Endothelial cell of umbilical vein (primary cell): ENCODE measurements at regions not wholly inside any gene's neighbourhood (a gene's known extent, or its start where the extent isn't known, plus 50 kb on each side); places are given as distances from the start of the nearest gene placed in this dataset.

Source experiments
- BruUV-seq: library from RNA; stranded (reverse); fragments of 400-500 nt; replicated peaks from 2 replicates; lab custom pipeline; 2021; lab: Mats Ljungman, UMichigan
- CTCF ChIA-PET: fragments of 300-600, 350-600 bp; sonication (Branson Sonifier 250); formaldehyde crosslinking; loops from one replicate; lab custom pipeline; 2021; ENCODE audit warnings: antibody characterized with exemption, inconsistent platforms; lab: Charles Lee
- POLR2A ChIA-PET: fragments of 300-600, 350-600 bp; sonication (Branson Sonifier 250); formaldehyde crosslinking; loops from one replicate; lab custom pipeline; 2021; ENCODE audit warnings: antibody characterized with exemption, inconsistent platforms; lab: Charles Lee
- DNase-seq: peaks from one replicate; pipeline ENCODE4 v3.0.0-alpha.2; 2011; ENCODE audit warnings: low read depth, low spot score
- FAIRE-seq: peaks from 2 replicates; lab custom pipeline; 2011; peaks lifted over from hg19 to GRCh38; lab: Jason Lieb, UNC
- H2AFZ ChIP-seq: 2 replicates; pipeline ENCODE4 v1.6.0; 2012; ENCODE audit warnings: low read depth, low read length, control low read depth, inconsistent platforms
- H3K27ac ChIP-seq: 2 replicates; pipeline ENCODE4 v1.5.1; 2011; ENCODE audit warnings: low read depth, mild to moderate bottlenecking, control low read depth, low read length, moderate library complexity; ENCODE audit not compliant: insufficient read depth
- H3K27me3 ChIP-seq, 2 experiments: 2 replicates each; pipeline versions ENCODE4 v1.6.0 to v1.6.1; 2011; ENCODE audit warnings: low read length in 2 of 2, mixed read lengths in 1 of 2; ENCODE audit not compliant: control insufficient read depth in 2 of 2, insufficient read depth in 2 of 2
- H3K36me3 ChIP-seq, 2 experiments: 2 replicates in 1 of 2; 3 replicates in 1 of 2; pipeline ENCODE4 v1.5.1; 2011; ENCODE audit warnings: low read length in 2 of 2, mild to moderate bottlenecking in 1 of 2, moderate library complexity in 1 of 2; ENCODE audit not compliant: control insufficient read depth in 2 of 2, insufficient read depth in 2 of 2; ENCODE audit errors: extremely low read depth in 1 of 2
- H3K4me1 ChIP-seq: 3 replicates; pipeline ENCODE4 v1.5.1; 2011; ENCODE audit warnings: mild to moderate bottlenecking, low read length; ENCODE audit not compliant: control insufficient read depth, insufficient read depth; ENCODE audit errors: extremely low read depth
- H3K4me2 ChIP-seq: 2 replicates; pipeline ENCODE4 v1.6.1; 2011; ENCODE audit warnings: low read length, control low read depth, mixed read lengths; ENCODE audit not compliant: insufficient read depth
- H3K4me3 ChIP-seq, 3 experiments: fragments of 200-600 bp in 1 of 3; sonication (generic), shearing (Covaris generic) in 1 of 3; replicated peaks in 1 of 3; 2 replicates each; pipeline ENCODE4 v1.5.1; 2011 to 2016; ENCODE audit warnings: control low read depth in 3 of 3, low read length in 3 of 3, mild to moderate bottlenecking in 2 of 3, inconsistent platforms in 1 of 3, low read depth in 1 of 3, moderate library complexity in 1 of 3; ENCODE audit not compliant: insufficient read depth in 1 of 3
- H3K79me2 ChIP-seq: 2 replicates; pipeline ENCODE4 v1.6.0; 2012; ENCODE audit warnings: low read length, inconsistent platforms; ENCODE audit not compliant: control insufficient read depth, insufficient read depth
- H3K9ac ChIP-seq: replicated peaks from 2 replicates; pipeline ENCODE3; 2011; ENCODE audit warnings: low read length, control low read depth; ENCODE audit not compliant: insufficient read depth; ENCODE audit errors: extremely low read depth
- H3K9me1 ChIP-seq: replicated peaks from 3 replicates; pipeline ENCODE4 v1.6.0; 2011; ENCODE audit warnings: mild to moderate bottlenecking, low read length; ENCODE audit not compliant: control insufficient read depth, insufficient read depth; ENCODE audit errors: extremely low read depth
- H3K9me3 ChIP-seq: replicated peaks from 2 replicates; pipeline ENCODE4 v1.5.1; 2012; ENCODE audit warnings: low read length, inconsistent platforms; ENCODE audit not compliant: control insufficient read depth, insufficient read depth
- H4K20me1 ChIP-seq: replicated peaks from 2 replicates; pipeline ENCODE3; 2011; ENCODE audit warnings: mild to moderate bottlenecking, low read length; ENCODE audit not compliant: control insufficient read depth, insufficient read depth; ENCODE audit errors: extremely low read depth
- CTCF ChIP-seq, 2 donors: IDR thresholded peaks; 1 replicate in 1 of 2; 2 replicates in 1 of 2; pipeline ENCODE4 v1.5.1; 2011; ENCODE audit warnings: low read length in 2 of 2, mild to moderate bottlenecking in 2 of 2, moderate library complexity in 2 of 2, control low read depth in 1 of 2, inconsistent platforms in 1 of 2, low read depth in 1 of 2; ENCODE audit not compliant: insufficient read depth in 1 of 2; ENCODE audit errors: extremely low read depth in 1 of 2
- EZH2 ChIP-seq: IDR thresholded peaks from 2 replicates; pipeline ENCODE4 v1.6.1; 2012; ENCODE audit warnings: borderline replicate concordance, low read depth, mild to moderate bottlenecking, moderate library complexity, low read length, inconsistent platforms; ENCODE audit not compliant: severe bottlenecking
- FOS ChIP-seq: IDR thresholded peaks from 2 replicates; pipeline ENCODE4 v1.6.1; 2011; ENCODE audit warnings: mild to moderate bottlenecking, low read length, moderate library complexity, borderline replicate concordance; ENCODE audit not compliant: insufficient read depth
- GATA2 ChIP-seq: IDR thresholded peaks from 2 replicates; pipeline ENCODE4 v1.7.0; 2011; ENCODE audit warnings: low read depth, mild to moderate bottlenecking, moderate library complexity, mixed read lengths, low read length; ENCODE audit not compliant: insufficient read length, insufficient read depth
- JUN ChIP-seq: IDR thresholded peaks from 2 replicates; pipeline ENCODE4 v1.6.1; 2011; ENCODE audit warnings: borderline replicate concordance, low read depth; ENCODE audit not compliant: insufficient read length, insufficient read depth
- MAX ChIP-seq: IDR thresholded peaks from 2 replicates; pipeline ENCODE4 v1.6.1; 2011; ENCODE audit not compliant: insufficient read depth, insufficient read length
- MYC ChIP-seq: IDR thresholded peaks from one replicate; pipeline ENCODE4 v1.6.1; 2011; ENCODE audit warnings: mild to moderate bottlenecking, low read depth, low read length
- POLR2A ChIP-seq: IDR thresholded peaks from 2 replicates; pipeline ENCODE4 v1.6.1; 2012; ENCODE audit warnings: low read depth, mild to moderate bottlenecking, control low read depth, low read length
- POLR2AphosphoS5 ChIP-seq: IDR thresholded peaks from 2 replicates; pipeline ENCODE4 v1.6.1; 2012; ENCODE audit warnings: low read depth, mild to moderate bottlenecking, control low read depth, low read length, moderate library complexity; ENCODE audit not compliant: insufficient read depth
- dilution Hi-C: fragments of 300-500 bp; cut with MboI; formaldehyde crosslinking; loops from one replicate; pipeline ENCODE4 v1.15.0; 2019; ENCODE audit warnings: low sequenced_read_pairs; ENCODE audit not compliant: extremely low pct_ligation_motif_present
- intact Hi-C: fragments of 100-400 bp; cut with micrococcal nuclease; formaldehyde crosslinking; loops from one replicate; pipeline ENCODE4 v1.10.0; 2022

GRCh38 chr7:9621927-9622326, 1188.5 kb downstream of the NXPH1 start:
- H3K27me3 ChIP-seq, result no peaks in the 10 kb centered on the region
- H4K20me1 ChIP-seq, result no peaks in the 10 kb centered on the region
- no peak overlapping the region for H3K27ac ChIP-seq
- H3K4me1 ChIP-seq, result no peaks in the 10 kb centered on the region
- H3K9me3 ChIP-seq, result peaks cover 2% of the 10 kb centered on the region
- CTCF ChIA-PET, result no interaction called here
- intact Hi-C loops (no loop called here), dilution Hi-C loops (no loop called here)
- no peaks in the 10 kb centered on the region for H3K79me2 ChIP-seq
- no peak for TF ChIP-seq GATA2
- TF ChIP-seq CTCF (IDR thresholded peaks at IDR 0.05; ENCODE audit: extremely low read depth in 1 of 2, insufficient read depth in 1 of 2, low read depth in 1 of 2, low read length in 2 of 2), result no peak
- no peak for TF ChIP-seq JUN
- TF ChIP-seq FOS, result no peak
- TF ChIP-seq POLR2A, result no peak
- TF ChIP-seq MYC, result no peak
- TF ChIP-seq MAX, result no peak
- TF ChIP-seq POLR2AphosphoS5, result no peak
- TF ChIP-seq EZH2, result no peak
- H2AFZ ChIP-seq, result no peak overlapping the region
- POLR2A ChIA-PET, result no interaction called here
- FAIRE-seq (no peak), DNase-seq (no peak)
- no TSS peak for BruUV-seq
- no peaks in the 10 kb centered on the region for H3K36me3 ChIP-seq
- no peak overlapping the region for H3K9ac ChIP-seq
- no peaks in the 10 kb centered on the region for H3K9me1 ChIP-seq
- no peak overlapping the region for H3K4me2 ChIP-seq
- H3K4me3 ChIP-seq, result no peak overlapping the region
